Right cardiac atrium (tissue), 5 donors: ENCODE measurements at regions not wholly inside any gene's neighbourhood (a gene's known extent, or its start where the extent isn't known, plus 50 kb on each side); places are given as distances from the start of the nearest gene placed in this dataset.
"Not testable (repeated sequence)": the region's sequence is repeated elsewhere in the genome, so short reads cannot be mapped to it uniquely, and the experiment has no call there.

Experiments used
- ATAC-seq, 2 donors: fragments of 200-7000 bp; cut with Tn5 transposase; one replicate each; pipeline versions ENCODE4 v1.8.0 to v1.9.1; 2020; ENCODE audit warnings: moderate library complexity in 2 of 2, mild to moderate bottlenecking in 1 of 2
- DNase-seq, 3 donors: peaks; one replicate each; pipeline ENCODE4 v3.0.0-alpha.2; 2020
- H3K27ac ChIP-seq: one replicate; pipeline ENCODE4 v1.5.1; 2013; ENCODE audit warnings: mild to moderate bottlenecking, low read length, control low read depth, moderate library complexity
- H3K27me3 ChIP-seq: one replicate; pipeline ENCODE4 v1.6.1; 2013; ENCODE audit not compliant: control insufficient read depth, insufficient read depth
- H3K4me1 ChIP-seq: one replicate; pipeline ENCODE4 v1.6.1; 2013; ENCODE audit warnings: low read length; ENCODE audit not compliant: control insufficient read depth, insufficient read depth
- H3K4me3 ChIP-seq: one replicate; pipeline ENCODE4 v1.5.1; 2013; ENCODE audit warnings: low read length, control low read depth
- H3K9me3 ChIP-seq: one replicate; pipeline ENCODE4 v1.6.1; 2013; ENCODE audit warnings: low read length; ENCODE audit not compliant: control insufficient read depth
- WGBS: extraction: QIAGEN DNeasy Blood & Tissue Kit; methylation state at CpG from one replicate; pipeline ENCODE4 v1.1.7; 2013; 5-methylcytosine and 5-hydroxymethylcytosine counted together
- intact Hi-C, 4 donors: fragments of 100-400 bp; cut with DNase I; formaldehyde crosslinking; loops; one replicate each; pipeline versions ENCODE4 v1.11.0 to v1.14.0; 2022 to 2023
- donor health status: healthy with polysubstance abuse.
- donor health status: DM: no; HTN: yes; CAD: no.
- donor health status: DM: no; HTN: no; CAD: no.
- donor health status: DM: no; HTN: yes; CAD: no; lungs with severe emphysema.
- donor health status: DM: yes; HTN: yes; CAD: no.

GRCh38 chr15:55084673-55085072 is 112.1 kb downstream of the RSL24D1 start:
- Histone ChIP-seq H3K4me3 (no peak overlapping the region), H3K4me1 (no peaks in the 10 kb centered on the region), H3K27ac (no peak overlapping the region), H3K9me3 (no peaks in the 10 kb centered on the region), H3K27me3 (no peaks in the 10 kb centered on the region)
- intact Hi-C loops = no loop called here
- no peak for DNase-seq
- WGBS = 65% methylated on average over 3 of the region's 3 CpGs
- no peak for ATAC-seq

- Histone ChIP-seq H3K27me3 (no peaks in the 10 kb centered on the region), H3K4me3 (no peak overlapping the region), H3K4me1 (no peaks in the 10 kb centered on the region), H3K9me3 (no peaks in the 10 kb centered on the region), H3K27ac (no peak overlapping the region)
- ATAC-seq (no peak), DNase-seq (no peak)
- 63% methylated on average over 3 of the region's 3 CpGs for WGBS
- intact Hi-C loops = no loop called here
These were observed 112.5 kb downstream of the RSL24D1 start for GRCh38 chr15:55084216-55084615.

- H3K4me3 ChIP-seq, intact Hi-C loops, ATAC-seq, DNase-seq, H3K27ac ChIP-seq, H3K9me3 ChIP-seq, H3K4me1 ChIP-seq, H3K27me3 ChIP-seq: not testable (repeated sequence)
- WGBS = 84% methylated on average over 1 of the region's 1 CpG
These were observed 119.7 kb downstream of the RSL24D1 start for GRCh38 chr15:55077052-55077451.

- H3K4me1 ChIP-seq = no peaks in the 10 kb centered on the region
- 86% methylated on average over 6 of the region's 6 CpGs for WGBS
- H3K27me3 ChIP-seq = no peaks in the 10 kb centered on the region
- DNase-seq (no peak), ATAC-seq (no peak)
- no peak overlapping the region for H3K27ac ChIP-seq
- no peaks in the 10 kb centered on the region for H3K9me3 ChIP-seq
- intact Hi-C loops = no loop called here
- H3K4me3 ChIP-seq = no peak overlapping the region
These were observed 122.3 kb downstream of the RSL24D1 start for GRCh38 chr15:55074431-55074830.

- H3K4me1 ChIP-seq, H3K4me3 ChIP-seq, DNase-seq, intact Hi-C loops, ATAC-seq, H3K9me3 ChIP-seq, H3K27me3 ChIP-seq, H3K27ac ChIP-seq: not testable (repeated sequence)
- 94% methylated on average over 19 of the region's 20 CpGs for WGBS
These were observed 132.8 kb downstream of the RSL24D1 start for GRCh38 chr15:55063970-55064369.

GRCh38 chr15:55060836-55061235 is 135.9 kb downstream of the RSL24D1 start:
- Histone ChIP-seq H3K27ac (no peak overlapping the region), H3K4me1 (no peaks in the 10 kb centered on the region), H3K27me3 (no peaks in the 10 kb centered on the region), H3K4me3 (no peak overlapping the region), H3K9me3 (no peaks in the 10 kb centered on the region)
- DNase-seq = no peak
- ATAC-seq = no peak
- intact Hi-C loops = no loop called here
- WGBS = 72% methylated on average over 2 of the region's 2 CpGs

GRCh38 chr15:55056500-55056899 is 140.2 kb downstream of the RSL24D1 start:
- WGBS = 58% methylated on average over 3 of the region's 3 CpGs
- H3K27me3 ChIP-seq = no peaks in the 10 kb centered on the region
- no peak overlapping the region for H3K4me3 ChIP-seq
- DNase-seq (no peak), ATAC-seq (no peak)
- H3K9me3 ChIP-seq = no peaks in the 10 kb centered on the region
- intact Hi-C loops = no loop called here
- H3K4me1 ChIP-seq = no peaks in the 10 kb centered on the region
- no peak overlapping the region for H3K27ac ChIP-seq

GRCh38 chr15:55044162-55044561 is 152.6 kb downstream of the RSL24D1 start:
- DNase-seq (no peak), ATAC-seq (no peak)
- Histone ChIP-seq H3K9me3 (no peaks in the 10 kb centered on the region), H3K4me1 (no peaks in the 10 kb centered on the region), H3K27me3 (no peaks in the 10 kb centered on the region), H3K4me3 (no peak overlapping the region), H3K27ac (no peak overlapping the region)
- intact Hi-C loops = no loop called here
- WGBS = 78% methylated on average over 2 of the region's 2 CpGs

- WGBS = 14% methylated on average over 1 of the region's 1 CpG
- no peak overlapping the region for H3K27ac ChIP-seq
- ATAC-seq = no peak
- no peaks in the 10 kb centered on the region for H3K4me1 ChIP-seq
- H3K4me3 ChIP-seq = no peak overlapping the region
- H3K27me3 ChIP-seq = no peaks in the 10 kb centered on the region
- H3K9me3 ChIP-seq = no peaks in the 10 kb centered on the region
- DNase-seq = no peak
- intact Hi-C loops = no loop called here
These were observed 159.7 kb downstream of the RSL24D1 start for GRCh38 chr15:55037071-55037470.

GRCh38 chr15:55035749-55036148 is 161.0 kb downstream of the RSL24D1 start:
- Histone ChIP-seq H3K4me1 (no peaks in the 10 kb centered on the region), H3K27ac (no peak overlapping the region), H3K9me3 (no peaks in the 10 kb centered on the region), H3K4me3 (no peak overlapping the region), H3K27me3 (no peaks in the 10 kb centered on the region)
- ATAC-seq = no peak
- DNase-seq = no peak
- WGBS = 78% methylated on average over 2 of the region's 2 CpGs
- intact Hi-C loops = no loop called here

- intact Hi-C loops = no loop called here
- Histone ChIP-seq H3K27me3 (no peaks in the 10 kb centered on the region), H3K9me3 (no peaks in the 10 kb centered on the region), H3K27ac (no peak overlapping the region), H3K4me1 (no peaks in the 10 kb centered on the region), H3K4me3 (no peak overlapping the region)
- ATAC-seq (no peak), DNase-seq (no peak)
- WGBS = 86% methylated on average over 2 of the region's 2 CpGs
These were observed 163.2 kb downstream of the RSL24D1 start for GRCh38 chr15:55033574-55033973.

GRCh38 chr15:55031727-55032126 is 165.0 kb downstream of the RSL24D1 start:
- WGBS = 66% methylated on average over 5 of the region's 5 CpGs
- DNase-seq (peak in 2 of 3 donors; percentile 41 to 50), ATAC-seq (peak in 1 of 2 donors; percentile 16)
- Histone ChIP-seq H3K4me1 (no peaks in the 10 kb centered on the region), H3K4me3 (no peak overlapping the region), H3K27ac (no peak overlapping the region), H3K9me3 (no peaks in the 10 kb centered on the region), H3K27me3 (no peaks in the 10 kb centered on the region)
- intact Hi-C loops = no loop called here
